ENCODE measurements at regions not wholly inside any gene's neighbourhood (a gene's known extent, or its start where the extent isn't known, plus 50 kb on each side); places are given as distances from the start of the nearest gene placed in this dataset.

- no peak for TF ChIP-seq CTCF (conservative IDR thresholded peaks at IDR 0.05; ENCODE audit: control insufficient read depth, insufficient read depth, low read depth, low read length)
- H3K4me3 ChIP-seq (ENCODE audit: control insufficient read depth, low read depth, low read length): no peak overlapping the region
- DNase-seq (ENCODE audit: low read depth): no peak
Measured at GRCh38 chr16:54231919-54232318, 54.7 kb downstream of the IRX3 start.

GRCh38 chr16:54231336-54231735 is 55.3 kb downstream of the IRX3 start:
- no peak for TF ChIP-seq CTCF (conservative IDR thresholded peaks at IDR 0.05; ENCODE audit: control insufficient read depth, insufficient read depth, low read depth, low read length)
- DNase-seq (ENCODE audit: low read depth): no peak
- H3K4me3 ChIP-seq (ENCODE audit: control insufficient read depth, low read depth, low read length): no peak overlapping the region

- DNase-seq (ENCODE audit: low read depth): no peak
Measured at GRCh38 chr16:54228325-54228724, 58.3 kb downstream of the IRX3 start.

GRCh38 chr16:54226296-54227010 is 60.1 kb downstream of the IRX3 start:
- TF ChIP-seq CTCF (conservative IDR thresholded peaks at IDR 0.05; ENCODE audit: control insufficient read depth, insufficient read depth, low read depth, low read length): no peak
- DNase-seq (ENCODE audit: low read depth): no peak
- no peak overlapping the region for H3K4me3 ChIP-seq (ENCODE audit: control insufficient read depth, low read depth, low read length)

More at GRCh38 chr16:54228325-54228724, 58.3 kb downstream of the IRX3 start:
- no peak for TF ChIP-seq CTCF (conservative IDR thresholded peaks at IDR 0.05; ENCODE audit: control insufficient read depth, insufficient read depth, low read depth, low read length)
- no peak overlapping the region for H3K4me3 ChIP-seq (ENCODE audit: control insufficient read depth, low read depth, low read length)

GRCh38 chr16:54219709-54220108 is 66.9 kb downstream of the IRX3 start:
- no peak for DNase-seq (ENCODE audit: low read depth)
- no peak for TF ChIP-seq CTCF (conservative IDR thresholded peaks at IDR 0.05; ENCODE audit: control insufficient read depth, insufficient read depth, low read depth, low read length)

GRCh38 chr16:54216688-54217087 is 69.9 kb downstream of the IRX3 start:
- DNase-seq (ENCODE audit: low read depth): no peak
- no peak overlapping the region for H3K4me3 ChIP-seq (ENCODE audit: control insufficient read depth, low read depth, low read length)
- no peak for TF ChIP-seq CTCF (conservative IDR thresholded peaks at IDR 0.05; ENCODE audit: control insufficient read depth, insufficient read depth, low read depth, low read length)

More at GRCh38 chr16:54219709-54220108, 66.9 kb downstream of the IRX3 start:
- H3K4me3 ChIP-seq (ENCODE audit: control insufficient read depth, low read depth, low read length): no peak overlapping the region

All from fibroblast of mammary gland (primary cell).